ENCODE measurements at regions not wholly inside any gene's neighbourhood (a gene's known extent, or its start where the extent isn't known, plus 50 kb on each side); places are given as distances from the start of the nearest gene placed in this dataset.

DNA sequence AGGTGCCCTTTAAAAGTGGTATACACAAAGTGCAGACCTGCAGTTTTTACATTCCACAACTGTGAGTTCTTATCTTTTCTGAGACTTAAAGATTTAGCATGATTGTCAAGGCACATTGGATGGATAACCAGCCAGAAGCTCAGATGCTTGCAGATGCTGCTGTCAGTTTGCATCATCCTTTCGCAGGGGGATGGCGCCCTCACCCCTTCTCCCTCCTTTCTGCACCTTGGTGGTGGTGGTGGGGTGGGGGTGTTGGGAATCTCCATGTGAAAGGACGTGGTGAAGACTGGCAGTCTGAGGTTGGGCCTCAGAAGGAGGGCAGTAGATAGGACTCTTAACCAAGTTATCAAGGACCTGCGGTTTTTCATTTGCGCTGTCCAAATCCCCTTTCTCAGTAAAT lies 309.6 kb upstream of the SEMA6D start:
- no peak overlapping the region for H3K9ac ChIP-seq (ENCODE audit: low read length)
- no peaks in the 10 kb centered on the region for H4K20me1 ChIP-seq (ENCODE audit: insufficient read depth)
- no peak overlapping the region for H3K4me3 ChIP-seq (replicated peaks in 1 of 2; ENCODE audit: low read depth in 1 of 2, low read length in 2 of 2)
- POLR2A ChIA-PET: no interaction called here
- TF ChIP-seq, protein P1, sequence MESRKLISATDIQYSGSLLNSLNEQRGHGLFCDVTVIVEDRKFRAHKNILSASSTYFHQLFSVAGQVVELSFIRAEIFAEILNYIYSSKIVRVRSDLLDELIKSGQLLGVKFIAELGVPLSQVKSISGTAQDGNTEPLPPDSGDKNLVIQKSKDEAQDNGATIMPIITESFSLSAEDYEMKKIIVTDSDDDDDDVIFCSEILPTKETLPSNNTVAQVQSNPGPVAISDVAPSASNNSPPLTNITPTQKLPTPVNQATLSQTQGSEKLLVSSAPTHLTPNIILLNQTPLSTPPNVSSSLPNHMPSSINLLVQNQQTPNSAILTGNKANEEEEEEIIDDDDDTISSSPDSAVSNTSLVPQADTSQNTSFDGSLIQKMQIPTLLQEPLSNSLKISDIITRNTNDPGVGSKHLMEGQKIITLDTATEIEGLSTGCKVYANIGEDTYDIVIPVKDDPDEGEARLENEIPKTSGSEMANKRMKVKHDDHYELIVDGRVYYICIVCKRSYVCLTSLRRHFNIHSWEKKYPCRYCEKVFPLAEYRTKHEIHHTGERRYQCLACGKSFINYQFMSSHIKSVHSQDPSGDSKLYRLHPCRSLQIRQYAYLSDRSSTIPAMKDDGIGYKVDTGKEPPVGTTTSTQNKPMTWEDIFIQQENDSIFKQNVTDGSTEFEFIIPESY (IDR thresholded peaks at IDR 0.05; ENCODE audit: extremely low read depth, insufficient replicate concordance, low read length): no peak
- TF ChIP-seq ZFX (IDR thresholded peaks at IDR 0.05): no peak
- BruUV-seq (replicated peaks): no TSS peak
- intact Hi-C loops (cut with micrococcal nuclease): no loop called here
- H3K36me3 ChIP-seq (ENCODE audit: control insufficient read depth in 1 of 2, insufficient read depth in 2 of 2, low read length in 2 of 2): no peaks in the 10 kb centered on the region
- no peak for ATAC-seq
- H3K9me3 ChIP-seq (ENCODE audit: control insufficient read depth in 1 of 2, insufficient read depth in 1 of 2, low read depth in 1 of 2, low read length in 2 of 2): peaks cover 6 to 38% of the 10 kb centered on the region in 2 experiments; a peak in 2 of 4 replicates
- RAD21 ChIA-PET (ENCODE audit: low non-redundant PET in 1 of 2, low total read pairs in 2 of 2, uncharacterized antibody in 2 of 2, unreplicated experiment in 2 of 2): no interaction called here
- no peak for DNase-seq (ENCODE audit: low read depth, low spot score)
- no peak overlapping the region for H3K4me2 ChIP-seq (ENCODE audit: low read length)
- H3K79me2 ChIP-seq (ENCODE audit: insufficient read depth, low read length): no peaks in the 10 kb centered on the region
- no peak overlapping the region for H3K27ac ChIP-seq (ENCODE audit: low read depth, low read length)
- H2AFZ ChIP-seq (ENCODE audit: low read depth, low read length, poor library complexity, severe bottlenecking): no peak overlapping the region
- H3K27me3 ChIP-seq (ENCODE audit: insufficient read depth, low read length): no peaks in the 10 kb centered on the region
- CTCF ChIA-PET: no interaction called here
- H3K4me1 ChIP-seq (ENCODE audit: control insufficient read depth in 1 of 2, insufficient read depth in 2 of 2, low read length in 2 of 2): no peaks in the 10 kb centered on the region
- no peaks in the 10 kb centered on the region for H3K9me2 ChIP-seq (ENCODE audit: insufficient read depth)

DNA sequence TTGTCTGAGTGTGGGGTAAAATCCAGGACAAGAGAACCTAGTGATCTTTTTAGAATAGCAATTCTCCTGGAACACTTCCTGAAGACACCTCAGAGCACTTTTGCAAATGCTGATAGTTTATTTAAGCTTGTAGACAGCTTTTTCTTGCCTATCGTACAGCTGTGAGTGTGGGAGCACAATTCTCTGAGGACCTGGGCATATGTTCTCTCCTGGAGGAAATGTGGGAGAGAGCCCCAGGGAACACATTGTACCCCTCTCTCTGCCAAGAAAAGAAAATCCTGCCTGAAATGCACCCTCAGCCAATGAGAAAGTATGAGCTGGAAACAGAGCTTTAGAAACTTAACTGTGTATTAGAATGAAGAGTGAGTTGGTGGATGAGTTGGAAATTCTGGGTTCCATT lies 308.3 kb upstream of the SEMA6D start:
- POLR2A ChIA-PET: no interaction called here
- TF ChIP-seq ZFX (IDR thresholded peaks at IDR 0.05) (no peak), YY1 (IDR thresholded peaks at IDR 0.05; ENCODE audit: extremely low read depth, insufficient replicate concordance, low read depth, low read length) (no peak), POLR2A (IDR thresholded peaks at IDR 0.05; ENCODE audit: borderline replicate concordance, extremely low read depth, insufficient read depth, insufficient read length) (no peak), CBX3 (IDR thresholded peaks at IDR 0.05; ENCODE audit: low read depth) (no peak), ZNF274 (IDR thresholded peaks at IDR 0.05; ENCODE audit: low read depth, low read length) (no peak)
- TF ChIP-seq, protein P2, sequence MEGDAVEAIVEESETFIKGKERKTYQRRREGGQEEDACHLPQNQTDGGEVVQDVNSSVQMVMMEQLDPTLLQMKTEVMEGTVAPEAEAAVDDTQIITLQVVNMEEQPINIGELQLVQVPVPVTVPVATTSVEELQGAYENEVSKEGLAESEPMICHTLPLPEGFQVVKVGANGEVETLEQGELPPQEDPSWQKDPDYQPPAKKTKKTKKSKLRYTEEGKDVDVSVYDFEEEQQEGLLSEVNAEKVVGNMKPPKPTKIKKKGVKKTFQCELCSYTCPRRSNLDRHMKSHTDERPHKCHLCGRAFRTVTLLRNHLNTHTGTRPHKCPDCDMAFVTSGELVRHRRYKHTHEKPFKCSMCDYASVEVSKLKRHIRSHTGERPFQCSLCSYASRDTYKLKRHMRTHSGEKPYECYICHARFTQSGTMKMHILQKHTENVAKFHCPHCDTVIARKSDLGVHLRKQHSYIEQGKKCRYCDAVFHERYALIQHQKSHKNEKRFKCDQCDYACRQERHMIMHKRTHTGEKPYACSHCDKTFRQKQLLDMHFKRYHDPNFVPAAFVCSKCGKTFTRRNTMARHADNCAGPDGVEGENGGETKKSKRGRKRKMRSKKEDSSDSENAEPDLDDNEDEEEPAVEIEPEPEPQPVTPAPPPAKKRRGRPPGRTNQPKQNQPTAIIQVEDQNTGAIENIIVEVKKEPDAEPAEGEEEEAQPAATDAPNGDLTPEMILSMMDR (IDR thresholded peaks at IDR 0.05 in 2 of 3, conservative IDR thresholded peaks at IDR 0.05 in 1 of 3; ENCODE audit: borderline replicate concordance in 1 of 3, insufficient read depth in 1 of 3, low read depth in 2 of 3, low read length in 2 of 3): no peak
- ATAC-seq: no peak

More for the DNA sequence above, 308.3 kb upstream of the SEMA6D start:
- no peak overlapping the region for H3K27ac ChIP-seq (ENCODE audit: low read depth, low read length)
- H3K4me2 ChIP-seq (ENCODE audit: low read length): no peak overlapping the region
- RAD21 ChIA-PET (ENCODE audit: low non-redundant PET in 1 of 2, low total read pairs in 2 of 2, uncharacterized antibody in 2 of 2, unreplicated experiment in 2 of 2): no interaction called here
- BruUV-seq (replicated peaks): no TSS peak
- no peaks in the 10 kb centered on the region for H3K79me2 ChIP-seq (ENCODE audit: insufficient read depth, low read length)
- no peak overlapping the region for H2AFZ ChIP-seq (ENCODE audit: low read depth, low read length, poor library complexity, severe bottlenecking)
- no peaks in the 10 kb centered on the region for H3K9me2 ChIP-seq (ENCODE audit: insufficient read depth)
- no peaks in the 10 kb centered on the region for H3K27me3 ChIP-seq (ENCODE audit: insufficient read depth, low read length)
- CTCF ChIA-PET: no interaction called here
- no peak for DNase-seq (ENCODE audit: low read depth, low spot score)
- H3K4me3 ChIP-seq (replicated peaks in 1 of 2; ENCODE audit: low read depth in 1 of 2, low read length in 2 of 2): no peak overlapping the region
- intact Hi-C loops (cut with micrococcal nuclease): no loop called here
- H3K9ac ChIP-seq (ENCODE audit: low read length): no peak overlapping the region
- no peaks in the 10 kb centered on the region for H3K4me1 ChIP-seq (ENCODE audit: control insufficient read depth in 1 of 2, insufficient read depth in 2 of 2, low read length in 2 of 2)
- H3K36me3 ChIP-seq (ENCODE audit: control insufficient read depth in 1 of 2, insufficient read depth in 2 of 2, low read length in 2 of 2): no peaks in the 10 kb centered on the region
- no peaks in the 10 kb centered on the region for H4K20me1 ChIP-seq (ENCODE audit: insufficient read depth)
- peaks cover 6 to 35% of the 10 kb centered on the region in 2 experiments; a peak in 2 of 4 replicates for H3K9me3 ChIP-seq (ENCODE audit: control insufficient read depth in 1 of 2, insufficient read depth in 1 of 2, low read depth in 1 of 2, low read length in 2 of 2)

Data from HCT116 (cell line).